HuH-7.5 (cell line): ENCODE measurements at regions not wholly inside any gene's neighbourhood (a gene's known extent, or its start where the extent isn't known, plus 50 kb on each side); places are given as distances from the start of the nearest gene placed in this dataset.
A peak's percentile ranks its signal among the peaks of the same experiment; 100 is the strongest.
"Not testable (repeated sequence)": the region's sequence is repeated elsewhere in the genome, so short reads cannot be mapped to it uniquely, and the experiment has no call there.

Source experiments
- DNase-seq: peaks from one replicate; pipeline ENCODE4 v3.0.0; 2011; ENCODE audit warnings: low spot score

- DNase-seq, result peak; percentile 24
Observed at GRCh38 chrX:115968436-115969252, 201.9 kb upstream of the AGTR2 start.

- no peak for DNase-seq
Observed at GRCh38 chrX:115970718-115971117, 199.8 kb upstream of the AGTR2 start.

- no peak for DNase-seq
Observed at GRCh38 chrX:115972717-115973116, 197.8 kb upstream of the AGTR2 start.

GRCh38 chrX:115978068-115978467, 192.5 kb upstream of the AGTR2 start:
- DNase-seq, result no peak

GRCh38 chrX:115983148-115983547, 187.4 kb upstream of the AGTR2 start:
- not testable (repeated sequence) for DNase-seq

- DNase-seq, result not testable (repeated sequence)
Observed at GRCh38 chrX:115987464-115987863, 183.1 kb upstream of the AGTR2 start.

- no peak for DNase-seq
Observed at GRCh38 chrX:115988825-115989224, 181.7 kb upstream of the AGTR2 start.

GRCh38 chrX:115989686-115990085, 180.9 kb upstream of the AGTR2 start:
- DNase-seq, result no peak

- no peak for DNase-seq
Observed at GRCh38 chrX:116009346-116009745, 161.2 kb upstream of the AGTR2 start.

- no peak for DNase-seq
Observed at GRCh38 chrX:116009861-116010710, 160.5 kb upstream of the AGTR2 start.

GRCh38 chrX:116010939-116011338, 159.6 kb upstream of the AGTR2 start:
- DNase-seq, result no peak

- no peak for DNase-seq
Observed at GRCh38 chrX:116031331-116031730, 139.2 kb upstream of the AGTR2 start.
